ENCODE measurements at regions not wholly inside any gene's neighbourhood (a gene's known extent, or its start where the extent isn't known, plus 50 kb on each side); places are given as distances from the start of the nearest gene placed in this dataset.

GRCh38 chr12:127429551-127430285, 837.3 kb upstream of the TMEM132C start:
- TF ChIP-seq POLR2A (IDR thresholded peaks at IDR 0.05) (no peak), CTCF (IDR thresholded peaks at IDR 0.05 in 4 of 5, conservative IDR thresholded peaks at IDR 0.05 in 1 of 5) (no peak)

Data from gastrocnemius medialis (tissue), 4 donors.